ENCODE measurements at regions not wholly inside any gene's neighbourhood (a gene's known extent, or its start where the extent isn't known, plus 50 kb on each side); places are given as distances from the start of the nearest gene placed in this dataset.

DNA sequence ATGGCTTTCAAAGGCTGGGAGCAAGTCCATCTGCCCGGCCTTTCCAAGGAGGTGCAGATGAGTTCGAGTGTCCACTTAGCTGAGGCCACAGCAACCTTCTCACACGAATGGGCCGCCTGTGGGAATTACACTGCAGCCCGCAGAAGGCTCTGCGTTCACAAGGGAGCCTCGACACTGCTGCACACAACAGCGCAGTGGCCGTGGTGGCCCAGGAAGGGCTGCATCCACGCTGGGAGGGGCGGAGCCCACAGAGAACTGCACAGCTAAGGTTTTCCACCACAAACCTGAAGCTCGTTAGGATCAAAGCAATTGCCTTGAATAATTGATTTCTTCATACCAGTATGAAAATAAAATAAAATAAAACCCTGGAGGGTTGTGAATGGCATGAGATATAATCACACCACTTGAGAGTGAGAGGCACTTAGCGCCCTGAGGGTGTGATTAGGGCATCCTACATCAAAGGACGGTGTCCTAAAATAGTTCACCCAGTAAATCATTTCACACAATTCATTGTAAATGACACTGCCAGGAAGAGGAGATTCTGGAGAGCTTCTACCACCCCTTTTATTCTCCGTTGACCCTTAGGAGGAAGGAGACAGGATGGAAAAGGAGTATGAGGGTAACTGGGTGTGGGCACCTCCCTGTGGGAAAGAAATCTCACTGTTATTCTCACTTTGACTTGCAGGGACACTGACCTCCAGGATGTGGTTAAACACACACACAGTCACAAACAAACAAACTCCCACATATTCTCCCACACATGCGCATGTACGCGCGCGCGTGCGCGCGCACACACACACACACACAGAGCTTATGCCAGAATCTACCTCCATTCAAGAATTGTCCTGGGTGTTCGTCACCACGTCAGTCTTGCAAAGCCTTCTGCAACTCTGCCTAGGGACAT is 256.6 kb upstream of the ID2 start:
- TF ChIP-seq, protein P1, sequence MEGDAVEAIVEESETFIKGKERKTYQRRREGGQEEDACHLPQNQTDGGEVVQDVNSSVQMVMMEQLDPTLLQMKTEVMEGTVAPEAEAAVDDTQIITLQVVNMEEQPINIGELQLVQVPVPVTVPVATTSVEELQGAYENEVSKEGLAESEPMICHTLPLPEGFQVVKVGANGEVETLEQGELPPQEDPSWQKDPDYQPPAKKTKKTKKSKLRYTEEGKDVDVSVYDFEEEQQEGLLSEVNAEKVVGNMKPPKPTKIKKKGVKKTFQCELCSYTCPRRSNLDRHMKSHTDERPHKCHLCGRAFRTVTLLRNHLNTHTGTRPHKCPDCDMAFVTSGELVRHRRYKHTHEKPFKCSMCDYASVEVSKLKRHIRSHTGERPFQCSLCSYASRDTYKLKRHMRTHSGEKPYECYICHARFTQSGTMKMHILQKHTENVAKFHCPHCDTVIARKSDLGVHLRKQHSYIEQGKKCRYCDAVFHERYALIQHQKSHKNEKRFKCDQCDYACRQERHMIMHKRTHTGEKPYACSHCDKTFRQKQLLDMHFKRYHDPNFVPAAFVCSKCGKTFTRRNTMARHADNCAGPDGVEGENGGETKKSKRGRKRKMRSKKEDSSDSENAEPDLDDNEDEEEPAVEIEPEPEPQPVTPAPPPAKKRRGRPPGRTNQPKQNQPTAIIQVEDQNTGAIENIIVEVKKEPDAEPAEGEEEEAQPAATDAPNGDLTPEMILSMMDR (IDR thresholded peaks at IDR 0.05): no peak
- TF ChIP-seq POLR2A (IDR thresholded peaks at IDR 0.05): no peak
